Fibroblast of mammary gland (primary cell): ENCODE measurements at regions not wholly inside any gene's neighbourhood (a gene's known extent, or its start where the extent isn't known, plus 50 kb on each side); places are given as distances from the start of the nearest gene placed in this dataset.

Experiments used
- DNase-seq: peaks from one replicate; pipeline ENCODE4 v3.0.0-alpha.2; 2010; ENCODE audit warnings: low read depth
- H3K4me3 ChIP-seq: 2 replicates; pipeline ENCODE4 v1.5.1; 2011; ENCODE audit warnings: low read depth, mild to moderate bottlenecking, low read length, moderate library complexity; ENCODE audit not compliant: control insufficient read depth
- TF ChIP-seq, protein P1 (sequence below): conservative IDR thresholded peaks from 2 replicates; pipeline ENCODE4 v1.5.1; 2011; ENCODE audit warnings: low read depth, low read length, inconsistent platforms; ENCODE audit not compliant: control insufficient read depth, insufficient read depth

DNA sequence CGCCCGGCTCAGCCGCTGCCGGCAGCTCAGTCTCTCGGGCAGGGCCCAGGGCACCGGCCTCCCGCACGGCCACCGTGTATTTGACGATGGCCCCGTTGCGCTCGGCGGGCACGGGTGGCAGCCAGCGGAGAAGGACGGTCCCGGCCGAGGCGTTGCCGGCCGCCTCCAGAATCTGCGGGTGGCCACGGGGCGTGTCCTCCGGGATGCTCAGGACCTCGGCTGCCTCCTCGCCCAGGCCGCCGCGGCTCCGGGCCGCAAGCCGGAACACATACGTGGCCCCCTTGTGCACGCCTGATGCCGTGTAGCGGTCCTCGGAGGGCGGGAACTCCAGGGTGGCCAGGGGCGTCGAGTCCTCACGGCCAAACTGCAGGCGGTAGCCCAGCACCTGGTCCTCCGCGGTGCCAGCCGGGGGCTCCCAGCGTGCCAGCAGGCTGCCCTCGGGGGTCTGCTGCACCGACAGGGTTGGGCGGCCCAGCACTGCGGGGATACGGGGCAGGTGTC is 117.7 kb downstream of the PTPRS start:
- no peak overlapping the region for H3K4me3 ChIP-seq
- TF ChIP-seq, protein P1, sequence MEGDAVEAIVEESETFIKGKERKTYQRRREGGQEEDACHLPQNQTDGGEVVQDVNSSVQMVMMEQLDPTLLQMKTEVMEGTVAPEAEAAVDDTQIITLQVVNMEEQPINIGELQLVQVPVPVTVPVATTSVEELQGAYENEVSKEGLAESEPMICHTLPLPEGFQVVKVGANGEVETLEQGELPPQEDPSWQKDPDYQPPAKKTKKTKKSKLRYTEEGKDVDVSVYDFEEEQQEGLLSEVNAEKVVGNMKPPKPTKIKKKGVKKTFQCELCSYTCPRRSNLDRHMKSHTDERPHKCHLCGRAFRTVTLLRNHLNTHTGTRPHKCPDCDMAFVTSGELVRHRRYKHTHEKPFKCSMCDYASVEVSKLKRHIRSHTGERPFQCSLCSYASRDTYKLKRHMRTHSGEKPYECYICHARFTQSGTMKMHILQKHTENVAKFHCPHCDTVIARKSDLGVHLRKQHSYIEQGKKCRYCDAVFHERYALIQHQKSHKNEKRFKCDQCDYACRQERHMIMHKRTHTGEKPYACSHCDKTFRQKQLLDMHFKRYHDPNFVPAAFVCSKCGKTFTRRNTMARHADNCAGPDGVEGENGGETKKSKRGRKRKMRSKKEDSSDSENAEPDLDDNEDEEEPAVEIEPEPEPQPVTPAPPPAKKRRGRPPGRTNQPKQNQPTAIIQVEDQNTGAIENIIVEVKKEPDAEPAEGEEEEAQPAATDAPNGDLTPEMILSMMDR = no peak
- DNase-seq = no peak

DNA sequence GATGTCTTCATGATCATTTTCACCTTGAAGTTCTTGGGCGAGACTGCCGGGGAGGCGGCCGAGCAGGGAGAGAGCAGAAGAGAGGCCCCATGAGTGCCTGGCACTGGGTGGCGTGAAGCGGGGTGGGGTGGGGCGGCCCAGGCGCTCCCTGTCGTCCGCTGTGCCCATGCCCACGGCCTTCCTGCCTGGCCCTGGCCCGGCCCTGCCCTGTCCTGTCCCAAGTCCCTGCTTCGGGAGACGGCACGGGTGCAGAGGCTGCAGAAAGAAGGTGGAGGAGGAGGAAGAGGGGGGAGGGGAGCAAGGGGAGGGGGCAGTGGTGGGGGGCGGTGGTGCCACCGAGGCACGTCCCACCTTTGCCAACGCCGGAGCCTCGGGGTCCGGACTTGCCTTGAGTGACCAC is 118.4 kb downstream of the PTPRS start:
- TF ChIP-seq, protein P1 = no peak
- no peak for DNase-seq
- H3K4me3 ChIP-seq = no peak overlapping the region

DNA sequence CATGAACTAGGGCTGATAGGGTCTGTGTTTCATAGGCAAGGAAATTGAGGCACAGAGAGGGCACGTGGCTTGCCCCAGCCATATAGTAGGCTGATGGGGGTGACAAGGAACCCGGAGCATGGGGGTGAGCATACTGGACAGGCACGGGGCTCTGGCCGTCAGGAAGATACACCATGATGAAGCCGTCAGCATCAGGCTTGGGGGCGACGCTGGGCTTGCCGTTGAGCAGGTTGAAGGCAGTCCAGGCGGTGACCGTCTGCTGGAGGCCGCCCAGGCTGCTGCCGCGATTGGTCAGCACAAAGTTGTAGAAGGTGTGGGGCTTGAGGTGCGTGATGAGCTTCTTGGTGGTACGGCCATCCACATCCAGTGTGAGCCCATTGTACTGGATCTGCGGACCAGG is 119.7 kb downstream of the PTPRS start:
- DNase-seq = no peak
- H3K4me3 ChIP-seq = no peak overlapping the region
- TF ChIP-seq, protein P1 = no peak

DNA sequence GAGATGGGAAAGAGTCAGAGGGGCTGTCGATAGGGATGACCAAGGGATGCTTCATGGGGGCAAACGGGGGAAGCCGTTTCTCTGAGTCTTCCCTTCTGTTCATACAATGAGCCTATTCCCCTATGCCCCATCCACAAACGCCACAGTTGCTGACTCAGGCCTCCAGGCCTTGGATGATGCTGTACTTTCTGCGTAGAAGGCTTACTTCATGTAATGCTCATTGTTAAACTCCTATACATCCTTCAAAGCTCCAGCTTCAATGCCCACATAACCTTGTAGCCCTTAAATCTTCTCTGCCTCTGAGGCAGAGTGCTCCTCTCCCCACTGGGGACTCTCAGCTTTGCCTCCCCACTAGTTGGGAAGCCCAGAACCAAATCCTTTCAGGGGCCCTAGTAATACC is 120.3 kb downstream of the PTPRS start:
- H3K4me3 ChIP-seq = no peak overlapping the region

DNA sequence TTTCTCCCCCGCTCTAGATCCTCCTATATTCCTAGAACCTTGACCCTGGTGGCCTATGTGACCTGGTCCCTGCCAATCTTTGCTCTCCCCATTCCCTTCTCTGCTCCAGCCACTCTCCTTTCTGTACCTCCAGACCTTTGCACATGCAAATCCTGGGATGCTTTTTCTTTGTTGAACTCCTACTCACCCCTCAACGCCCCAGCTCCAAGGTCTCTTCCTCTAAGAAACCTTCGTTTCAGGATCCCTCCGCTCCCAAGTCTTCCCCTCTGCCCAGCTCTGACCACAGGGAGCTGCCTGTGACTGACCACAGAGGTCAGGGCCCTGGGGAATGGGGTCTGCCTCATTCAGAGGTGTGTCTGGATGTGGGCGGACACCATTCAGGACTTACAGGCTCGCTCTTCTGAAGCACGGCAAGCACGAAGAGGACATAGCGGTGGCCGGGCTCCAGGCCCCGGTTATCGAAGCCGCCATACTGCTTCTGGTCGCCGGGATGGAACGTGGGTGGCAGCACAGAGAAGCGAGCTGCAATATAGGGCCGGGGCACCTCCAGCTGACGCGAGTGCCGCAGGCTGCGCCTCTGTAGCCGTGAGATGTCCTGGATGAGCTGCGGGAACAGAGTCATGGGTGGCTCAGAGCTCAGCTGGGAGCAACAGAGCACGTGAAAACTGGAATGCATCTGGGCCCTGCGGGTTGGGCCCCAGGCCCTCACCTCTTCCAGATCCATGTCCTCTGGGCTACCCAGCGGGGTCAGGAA is 120.9 kb downstream of the PTPRS start:
- H3K4me3 ChIP-seq = no peak overlapping the region
- TF ChIP-seq, protein P1 = no peak
- DNase-seq = no peak

More for the DNA sequence above, 120.3 kb downstream of the PTPRS start:
- TF ChIP-seq, protein P1 = no peak
- no peak for DNase-seq

DNA sequence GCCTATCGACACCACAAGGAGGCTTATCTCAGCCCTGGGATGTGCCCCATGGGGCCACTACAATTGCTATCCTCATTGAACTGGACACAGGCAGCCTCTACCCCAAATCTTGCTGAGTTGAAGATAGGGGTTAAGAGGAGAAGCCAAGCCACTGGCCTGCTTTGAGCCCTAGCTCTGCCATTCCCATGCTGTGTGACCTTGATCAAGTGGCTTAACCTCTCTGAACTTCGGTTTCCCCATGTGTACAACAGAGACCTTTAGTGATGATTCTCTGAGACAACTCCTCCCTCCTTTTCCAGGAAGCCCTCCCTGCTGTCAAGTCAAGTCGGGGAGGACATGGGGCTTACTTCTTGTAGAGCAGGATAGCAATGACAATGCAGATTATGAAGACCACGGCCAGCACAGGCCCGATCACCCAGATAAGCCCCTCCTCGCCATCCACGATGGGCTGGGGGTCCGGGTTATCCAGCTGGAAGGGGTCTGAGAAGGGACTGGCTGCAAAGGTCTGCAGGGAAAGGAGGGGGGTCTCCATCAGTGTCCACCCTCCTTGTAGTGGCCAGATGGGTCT is 121.6 kb downstream of the PTPRS start:
- no peak for DNase-seq

More for the DNA sequence above, 121.6 kb downstream of the PTPRS start:
- no peak overlapping the region for H3K4me3 ChIP-seq
- TF ChIP-seq, protein P1 = no peak
